Chondrocyte (in vitro differentiated cells): ENCODE measurements at regions not wholly inside any gene's neighbourhood (a gene's known extent, or its start where the extent isn't known, plus 50 kb on each side); places are given as distances from the start of the nearest gene placed in this dataset.
A peak's percentile ranks its signal among the peaks of the same experiment; 100 is the strongest.

Source experiments
- DNase-seq: peaks from one replicate; pipeline ENCODE4 v3.0.0; 2021; ENCODE audit warnings: mixed read lengths, low spot score
- H3K27ac Mint-ChIP-seq: one replicate; pipeline ENCODE4 v1.8.0; 2021; ENCODE audit warnings: mild to moderate bottlenecking, moderate library complexity, mixed read lengths; ENCODE audit not compliant: unreplicated experiment
- H3K27me3 Mint-ChIP-seq: 2 replicates; pipeline ENCODE4 v1.8.0; 2021; ENCODE audit warnings: low read depth, mixed read lengths
- H3K36me3 Mint-ChIP-seq: 2 replicates; pipeline ENCODE4 v1.8.0; 2021; ENCODE audit warnings: low read depth, mixed read lengths
- H3K4me1 Mint-ChIP-seq: 2 replicates; pipeline ENCODE4 v1.8.0; 2021; ENCODE audit warnings: low read depth, mild to moderate bottlenecking, mixed read lengths
- H3K4me3 Mint-ChIP-seq: one replicate; pipeline ENCODE4 v1.8.0; 2021; ENCODE audit warnings: mild to moderate bottlenecking, moderate library complexity, mixed read lengths; ENCODE audit not compliant: unreplicated experiment
- H3K9me3 Mint-ChIP-seq: 2 replicates; pipeline ENCODE4 v1.8.0; 2021; ENCODE audit warnings: low read depth, mixed read lengths
- TF ChIP-seq, protein P1 (sequence below): fragments of 200-600 bp; sonication (generic); IDR thresholded peaks from 2 replicates; pipeline ENCODE4 v1.5.0; 2021; ENCODE audit warnings: antibody characterized with exemption, mild to moderate bottlenecking, moderate library complexity

GRCh38 chr5:9838916-9839315, 208.8 kb upstream of the TAS2R1 start:
- H3K27me3 Mint-ChIP-seq = no peaks in the 10 kb centered on the region
- TF ChIP-seq, protein P1, sequence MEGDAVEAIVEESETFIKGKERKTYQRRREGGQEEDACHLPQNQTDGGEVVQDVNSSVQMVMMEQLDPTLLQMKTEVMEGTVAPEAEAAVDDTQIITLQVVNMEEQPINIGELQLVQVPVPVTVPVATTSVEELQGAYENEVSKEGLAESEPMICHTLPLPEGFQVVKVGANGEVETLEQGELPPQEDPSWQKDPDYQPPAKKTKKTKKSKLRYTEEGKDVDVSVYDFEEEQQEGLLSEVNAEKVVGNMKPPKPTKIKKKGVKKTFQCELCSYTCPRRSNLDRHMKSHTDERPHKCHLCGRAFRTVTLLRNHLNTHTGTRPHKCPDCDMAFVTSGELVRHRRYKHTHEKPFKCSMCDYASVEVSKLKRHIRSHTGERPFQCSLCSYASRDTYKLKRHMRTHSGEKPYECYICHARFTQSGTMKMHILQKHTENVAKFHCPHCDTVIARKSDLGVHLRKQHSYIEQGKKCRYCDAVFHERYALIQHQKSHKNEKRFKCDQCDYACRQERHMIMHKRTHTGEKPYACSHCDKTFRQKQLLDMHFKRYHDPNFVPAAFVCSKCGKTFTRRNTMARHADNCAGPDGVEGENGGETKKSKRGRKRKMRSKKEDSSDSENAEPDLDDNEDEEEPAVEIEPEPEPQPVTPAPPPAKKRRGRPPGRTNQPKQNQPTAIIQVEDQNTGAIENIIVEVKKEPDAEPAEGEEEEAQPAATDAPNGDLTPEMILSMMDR = no peak

GRCh38 chr5:9834871-9835770, 205.0 kb upstream of the TAS2R1 start:
- no peak for DNase-seq
- TF ChIP-seq, protein P1 = peak; percentile 49
- H3K36me3 Mint-ChIP-seq = no peaks in the 10 kb centered on the region
- no peaks in the 10 kb centered on the region for H3K27me3 Mint-ChIP-seq
- peaks cover 15% of the 10 kb centered on the region for H3K4me1 Mint-ChIP-seq
- H3K9me3 Mint-ChIP-seq = no peaks in the 10 kb centered on the region
- no peak overlapping the region for H3K27ac Mint-ChIP-seq
- peak overlapping the region; percentile 24 for H3K4me3 Mint-ChIP-seq

More at GRCh38 chr5:9838916-9839315, 208.8 kb upstream of the TAS2R1 start:
- no peak overlapping the region for H3K27ac Mint-ChIP-seq
- no peak overlapping the region for H3K4me3 Mint-ChIP-seq
- H3K4me1 Mint-ChIP-seq = peaks cover 15% of the 10 kb centered on the region
- peaks cover 12% of the 10 kb centered on the region for H3K9me3 Mint-ChIP-seq
- DNase-seq = no peak
- H3K36me3 Mint-ChIP-seq = peaks cover 3% of the 10 kb centered on the region

GRCh38 chr5:9833871-9834270, 203.7 kb upstream of the TAS2R1 start:
- TF ChIP-seq, protein P1 = no peak
- Mint-ChIP-seq H3K4me3 (no peak overlapping the region), H3K27ac (no peak overlapping the region), H3K4me1 (peaks cover 12% of the 10 kb centered on the region), H3K36me3 (no peaks in the 10 kb centered on the region), H3K9me3 (no peaks in the 10 kb centered on the region), H3K27me3 (no peaks in the 10 kb centered on the region)
- DNase-seq = no peak

DNA sequence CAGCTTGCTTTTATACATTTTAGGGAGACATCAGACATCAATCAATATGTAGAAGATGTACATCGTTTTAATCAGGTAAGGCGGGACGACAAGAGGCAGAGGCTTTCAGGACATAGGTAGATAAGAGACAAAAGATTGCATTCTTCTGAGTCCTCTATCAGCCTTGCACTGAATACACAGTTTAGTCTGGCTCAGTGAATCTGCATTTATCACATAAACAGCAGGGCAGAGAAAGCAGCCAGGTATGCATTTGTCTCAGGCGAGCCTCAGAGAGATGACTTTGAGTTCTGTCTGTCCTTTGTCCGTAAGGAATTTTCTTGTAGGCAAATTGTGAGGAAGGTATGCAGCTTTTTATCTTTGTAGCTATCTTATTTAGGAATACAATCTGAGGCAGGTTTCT, 202.8 kb upstream of the TAS2R1 start:
- TF ChIP-seq, protein P1 = no peak
- no peaks in the 10 kb centered on the region for H3K36me3 Mint-ChIP-seq

GRCh38 chr5:9831823-9832222, 201.7 kb upstream of the TAS2R1 start:
- Mint-ChIP-seq H3K9me3 (no peaks in the 10 kb centered on the region), H3K4me3 (no peak overlapping the region), H3K4me1 (peaks cover 9% of the 10 kb centered on the region), H3K27me3 (no peaks in the 10 kb centered on the region), H3K36me3 (no peaks in the 10 kb centered on the region), H3K27ac (no peak overlapping the region)
- TF ChIP-seq, protein P1 = no peak
- DNase-seq = no peak

More for the DNA sequence above, 202.8 kb upstream of the TAS2R1 start:
- H3K4me1 Mint-ChIP-seq = peaks cover 9% of the 10 kb centered on the region
- H3K9me3 Mint-ChIP-seq = no peaks in the 10 kb centered on the region
- no peak for DNase-seq
- no peaks in the 10 kb centered on the region for H3K27me3 Mint-ChIP-seq
- H3K27ac Mint-ChIP-seq = no peak overlapping the region
- H3K4me3 Mint-ChIP-seq = no peak overlapping the region
